Liver (tissue), 8 donors: ENCODE measurements at regions not wholly inside any gene's neighbourhood (a gene's known extent, or its start where the extent isn't known, plus 50 kb on each side); places are given as distances from the start of the nearest gene placed in this dataset.
A peak's percentile ranks its signal among the peaks of the same experiment; 100 is the strongest.

ENCODE experiments used
- DNase-seq: peaks from one replicate; pipeline ENCODE4 v3.0.0-alpha.2; 2017; ENCODE audit warnings: low spot score
- H3K27ac ChIP-seq, 2 donors: one replicate each; pipeline ENCODE4 v1.7.0; 2013; ENCODE audit warnings: inconsistent platforms in 2 of 2, low read length in 2 of 2, control low read depth in 1 of 2, low read depth in 1 of 2, mild to moderate bottlenecking in 1 of 2
- H3K27me3 ChIP-seq, 4 donors: one replicate each; pipeline versions ENCODE4 v1.6.1 to v1.7.0; 2013; ENCODE audit warnings: low read length in 3 of 4, inconsistent platforms in 1 of 4, mild to moderate bottlenecking in 1 of 4, moderate library complexity in 1 of 4; ENCODE audit not compliant: control insufficient read depth in 4 of 4, insufficient read depth in 4 of 4
- H3K36me3 ChIP-seq, 4 donors: one replicate each; pipeline versions ENCODE4 v1.6.1 to v1.7.0; 2013; ENCODE audit warnings: low read length in 3 of 4, mild to moderate bottlenecking in 3 of 4, low read depth in 1 of 4, moderate library complexity in 1 of 4; ENCODE audit not compliant: control insufficient read depth in 4 of 4, insufficient read depth in 3 of 4
- H3K4me1 ChIP-seq, 4 donors: one replicate each; pipeline versions ENCODE4 v1.6.1 to v1.7.0; 2013; ENCODE audit warnings: low read length in 3 of 4, mild to moderate bottlenecking in 3 of 4, moderate library complexity in 1 of 4; ENCODE audit not compliant: control insufficient read depth in 4 of 4, insufficient read depth in 4 of 4
- H3K4me3 ChIP-seq, 3 donors: one replicate each; pipeline versions ENCODE4 v1.6.1 to v1.7.0; 2013; ENCODE audit warnings: low read length in 3 of 3, control low read depth in 1 of 3, low read depth in 1 of 3, mild to moderate bottlenecking in 1 of 3
- H3K9ac ChIP-seq, 2 donors: one replicate each; pipeline ENCODE4 v1.7.0; 2013; ENCODE audit warnings: low read length in 2 of 2, mild to moderate bottlenecking in 2 of 2, moderate library complexity in 2 of 2, control low read depth in 1 of 2, low read depth in 1 of 2
- H3K9me3 ChIP-seq, 4 donors: one replicate each; pipeline versions ENCODE4 v1.6.1 to v1.7.0; 2013; ENCODE audit warnings: low read length in 3 of 4; ENCODE audit not compliant: control insufficient read depth in 4 of 4
- EGR1 ChIP-seq, 2 donors: IDR thresholded peaks; 2 replicates each; pipeline ENCODE4 v1.6.1; 2016 to 2018; ENCODE audit warnings: antibody characterized with exemption in 2 of 2, low read depth in 2 of 2
- FOXA1 ChIP-seq: IDR thresholded peaks from 2 replicates; pipeline ENCODE4 v1.6.1; 2016; ENCODE audit warnings: antibody characterized with exemption
- FOXA2 ChIP-seq: IDR thresholded peaks from 2 replicates; pipeline ENCODE4 v1.6.1; 2016; ENCODE audit warnings: antibody characterized with exemption
- GABPA ChIP-seq, 2 donors: IDR thresholded peaks in 1 of 2; conservative IDR thresholded peaks in 1 of 2; 2 replicates each; pipeline ENCODE4 v1.6.1; 2016; ENCODE audit warnings: antibody characterized with exemption in 2 of 2, mild to moderate bottlenecking in 1 of 2, moderate library complexity in 1 of 2
- HNF4A ChIP-seq, 2 donors: conservative IDR thresholded peaks; 2 replicates each; pipeline ENCODE4 v1.6.1; 2016; ENCODE audit warnings: antibody characterized with exemption in 2 of 2, mild to moderate bottlenecking in 2 of 2
- HNF4G ChIP-seq: IDR thresholded peaks from 2 replicates; pipeline ENCODE4 v1.6.1; 2016; ENCODE audit warnings: antibody characterized with exemption
- JUND ChIP-seq, 2 donors: IDR thresholded peaks; 2 replicates each; pipeline ENCODE4 v1.6.1; 2016; ENCODE audit warnings: antibody characterized with exemption in 2 of 2
- MAX ChIP-seq: IDR thresholded peaks from 2 replicates; pipeline ENCODE4 v1.6.1; 2016; ENCODE audit warnings: antibody characterized with exemption
- NR2F2 ChIP-seq: IDR thresholded peaks from 2 replicates; pipeline ENCODE4 v1.6.1; 2016; ENCODE audit warnings: antibody characterized with exemption
- RAD21 ChIP-seq, 2 donors: IDR thresholded peaks; 2 replicates each; pipeline ENCODE4 v1.6.1; 2016; ENCODE audit warnings: antibody characterized with exemption in 2 of 2, mild to moderate bottlenecking in 2 of 2
- RXRA ChIP-seq, 2 donors: IDR thresholded peaks; 2 replicates each; pipeline ENCODE4 v1.6.1; 2017 to 2018; ENCODE audit warnings: antibody characterized with exemption in 2 of 2, mild to moderate bottlenecking in 1 of 2
- SP1 ChIP-seq: IDR thresholded peaks from 2 replicates; pipeline ENCODE4 v1.6.1; 2018; ENCODE audit warnings: antibody characterized with exemption, mild to moderate bottlenecking
- TAF1 ChIP-seq: conservative IDR thresholded peaks from 2 replicates; pipeline ENCODE4 v1.6.1; 2016; ENCODE audit warnings: antibody characterized with exemption, mild to moderate bottlenecking
- YY1 ChIP-seq: IDR thresholded peaks from 2 replicates; pipeline ENCODE4 v1.6.1; 2016; ENCODE audit warnings: antibody characterized with exemption, mild to moderate bottlenecking
- WGBS: extraction: QIAGEN DNeasy Blood & Tissue Kit; methylation state at CpG from one replicate; pipeline ENCODE4 v1.1.7; 2013; 5-methylcytosine and 5-hydroxymethylcytosine counted together
- TF ChIP-seq, protein P1 (sequence below): IDR thresholded peaks from 2 replicates; pipeline ENCODE4 v1.6.1; 2016; ENCODE audit warnings: antibody characterized with exemption
- TF ChIP-seq, protein P2 (sequence below): IDR thresholded peaks from 2 replicates; pipeline ENCODE4 v1.6.1; 2016; ENCODE audit warnings: antibody characterized with exemption
- TF ChIP-seq, protein P3 (sequence below): IDR thresholded peaks from 2 replicates; pipeline ENCODE4 v1.6.1; 2016; ENCODE audit warnings: antibody characterized with exemption, mild to moderate bottlenecking
- TF ChIP-seq, protein P4 (sequence below): fragments of 150-350 bp; IDR thresholded peaks from 2 replicates; pipeline ENCODE4 v1.5.1; 2017; ENCODE audit warnings: improper control_type of control experiment, low read depth, low read length; ENCODE audit not compliant: missing input control
- donor health status: healthy.
- donor health status: healthy.
- donor health status: healthy.
- donor health status: healthy.
- donor health status: healthy.

DNA sequence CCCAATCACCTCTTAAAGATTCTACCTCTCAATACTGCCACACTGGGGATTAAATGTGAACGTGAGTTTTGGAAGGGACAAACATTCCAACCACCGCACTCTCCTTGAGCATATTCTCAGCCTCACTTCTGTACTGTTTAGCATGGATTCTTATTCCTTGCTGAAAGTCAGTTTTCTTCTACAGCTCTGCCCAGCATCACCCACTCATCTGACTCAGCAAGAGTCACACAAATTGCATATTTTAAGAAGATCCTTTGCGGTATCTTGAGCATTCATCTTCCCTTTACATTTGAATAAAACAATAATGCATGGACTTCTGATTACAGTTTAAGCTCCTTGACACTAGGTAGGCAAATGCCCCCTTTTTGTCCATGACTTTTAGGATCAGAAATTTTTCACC is 251.6 kb upstream of the MKLN1 start:
- Histone ChIP-seq H3K36me3 (peaks cover 0 to 6% (median 2%) of the 10 kb centered on the region in 4 donors), H3K9ac (no peak overlapping the region), H3K27ac (peak overlapping the region in 1 of 2 donors; percentile 31), H3K9me3 (no peaks in the 10 kb centered on the region), H3K4me3 (no peak overlapping the region), H3K4me1 (peaks cover 7 to 47% (median 40%) of the 10 kb centered on the region in 4 donors), H3K27me3 (no peaks in the 10 kb centered on the region)
- no peak for DNase-seq
- WGBS, result 67% methylated on average over 3 of the region's 3 CpGs
- TF ChIP-seq EGR1 (IDR thresholded peaks at IDR 0.05; ENCODE audit: low read depth in 2 of 2) (no peak), MAX (no peak), FOXA1 (no peak), RAD21 (IDR thresholded peaks at IDR 0.05) (no peak), TAF1 (no peak), NR2F2 (no peak), HNF4G (no peak), SP1 (no peak), HNF4A (conservative IDR thresholded peaks at IDR 0.05) (no peak), RXRA (IDR thresholded peaks at IDR 0.05) (no peak), YY1 (no peak), FOXA2 (no peak), JUND (IDR thresholded peaks at IDR 0.05) (no peak), GABPA (IDR thresholded peaks at IDR 0.05 in 1 of 2, conservative IDR thresholded peaks at IDR 0.05 in 1 of 2) (no peak)
- TF ChIP-seq, protein P1, sequence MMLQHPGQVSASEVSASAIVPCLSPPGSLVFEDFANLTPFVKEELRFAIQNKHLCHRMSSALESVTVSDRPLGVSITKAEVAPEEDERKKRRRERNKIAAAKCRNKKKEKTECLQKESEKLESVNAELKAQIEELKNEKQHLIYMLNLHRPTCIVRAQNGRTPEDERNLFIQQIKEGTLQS, result no peak
- TF ChIP-seq, protein P2, sequence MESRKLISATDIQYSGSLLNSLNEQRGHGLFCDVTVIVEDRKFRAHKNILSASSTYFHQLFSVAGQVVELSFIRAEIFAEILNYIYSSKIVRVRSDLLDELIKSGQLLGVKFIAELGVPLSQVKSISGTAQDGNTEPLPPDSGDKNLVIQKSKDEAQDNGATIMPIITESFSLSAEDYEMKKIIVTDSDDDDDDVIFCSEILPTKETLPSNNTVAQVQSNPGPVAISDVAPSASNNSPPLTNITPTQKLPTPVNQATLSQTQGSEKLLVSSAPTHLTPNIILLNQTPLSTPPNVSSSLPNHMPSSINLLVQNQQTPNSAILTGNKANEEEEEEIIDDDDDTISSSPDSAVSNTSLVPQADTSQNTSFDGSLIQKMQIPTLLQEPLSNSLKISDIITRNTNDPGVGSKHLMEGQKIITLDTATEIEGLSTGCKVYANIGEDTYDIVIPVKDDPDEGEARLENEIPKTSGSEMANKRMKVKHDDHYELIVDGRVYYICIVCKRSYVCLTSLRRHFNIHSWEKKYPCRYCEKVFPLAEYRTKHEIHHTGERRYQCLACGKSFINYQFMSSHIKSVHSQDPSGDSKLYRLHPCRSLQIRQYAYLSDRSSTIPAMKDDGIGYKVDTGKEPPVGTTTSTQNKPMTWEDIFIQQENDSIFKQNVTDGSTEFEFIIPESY, result no peak
- TF ChIP-seq, protein P3, sequence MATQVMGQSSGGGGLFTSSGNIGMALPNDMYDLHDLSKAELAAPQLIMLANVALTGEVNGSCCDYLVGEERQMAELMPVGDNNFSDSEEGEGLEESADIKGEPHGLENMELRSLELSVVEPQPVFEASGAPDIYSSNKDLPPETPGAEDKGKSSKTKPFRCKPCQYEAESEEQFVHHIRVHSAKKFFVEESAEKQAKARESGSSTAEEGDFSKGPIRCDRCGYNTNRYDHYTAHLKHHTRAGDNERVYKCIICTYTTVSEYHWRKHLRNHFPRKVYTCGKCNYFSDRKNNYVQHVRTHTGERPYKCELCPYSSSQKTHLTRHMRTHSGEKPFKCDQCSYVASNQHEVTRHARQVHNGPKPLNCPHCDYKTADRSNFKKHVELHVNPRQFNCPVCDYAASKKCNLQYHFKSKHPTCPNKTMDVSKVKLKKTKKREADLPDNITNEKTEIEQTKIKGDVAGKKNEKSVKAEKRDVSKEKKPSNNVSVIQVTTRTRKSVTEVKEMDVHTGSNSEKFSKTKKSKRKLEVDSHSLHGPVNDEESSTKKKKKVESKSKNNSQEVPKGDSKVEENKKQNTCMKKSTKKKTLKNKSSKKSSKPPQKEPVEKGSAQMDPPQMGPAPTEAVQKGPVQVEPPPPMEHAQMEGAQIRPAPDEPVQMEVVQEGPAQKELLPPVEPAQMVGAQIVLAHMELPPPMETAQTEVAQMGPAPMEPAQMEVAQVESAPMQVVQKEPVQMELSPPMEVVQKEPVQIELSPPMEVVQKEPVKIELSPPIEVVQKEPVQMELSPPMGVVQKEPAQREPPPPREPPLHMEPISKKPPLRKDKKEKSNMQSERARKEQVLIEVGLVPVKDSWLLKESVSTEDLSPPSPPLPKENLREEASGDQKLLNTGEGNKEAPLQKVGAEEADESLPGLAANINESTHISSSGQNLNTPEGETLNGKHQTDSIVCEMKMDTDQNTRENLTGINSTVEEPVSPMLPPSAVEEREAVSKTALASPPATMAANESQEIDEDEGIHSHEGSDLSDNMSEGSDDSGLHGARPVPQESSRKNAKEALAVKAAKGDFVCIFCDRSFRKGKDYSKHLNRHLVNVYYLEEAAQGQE, result no peak
- TF ChIP-seq, protein P4, sequence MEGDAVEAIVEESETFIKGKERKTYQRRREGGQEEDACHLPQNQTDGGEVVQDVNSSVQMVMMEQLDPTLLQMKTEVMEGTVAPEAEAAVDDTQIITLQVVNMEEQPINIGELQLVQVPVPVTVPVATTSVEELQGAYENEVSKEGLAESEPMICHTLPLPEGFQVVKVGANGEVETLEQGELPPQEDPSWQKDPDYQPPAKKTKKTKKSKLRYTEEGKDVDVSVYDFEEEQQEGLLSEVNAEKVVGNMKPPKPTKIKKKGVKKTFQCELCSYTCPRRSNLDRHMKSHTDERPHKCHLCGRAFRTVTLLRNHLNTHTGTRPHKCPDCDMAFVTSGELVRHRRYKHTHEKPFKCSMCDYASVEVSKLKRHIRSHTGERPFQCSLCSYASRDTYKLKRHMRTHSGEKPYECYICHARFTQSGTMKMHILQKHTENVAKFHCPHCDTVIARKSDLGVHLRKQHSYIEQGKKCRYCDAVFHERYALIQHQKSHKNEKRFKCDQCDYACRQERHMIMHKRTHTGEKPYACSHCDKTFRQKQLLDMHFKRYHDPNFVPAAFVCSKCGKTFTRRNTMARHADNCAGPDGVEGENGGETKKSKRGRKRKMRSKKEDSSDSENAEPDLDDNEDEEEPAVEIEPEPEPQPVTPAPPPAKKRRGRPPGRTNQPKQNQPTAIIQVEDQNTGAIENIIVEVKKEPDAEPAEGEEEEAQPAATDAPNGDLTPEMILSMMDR, result no peak
